Lung (tissue), 11 donors: ENCODE measurements at regions not wholly inside any gene's neighbourhood (a gene's known extent, or its start where the extent isn't known, plus 50 kb on each side); places are given as distances from the start of the nearest gene placed in this dataset.

Source experiments
- ATAC-seq: fragments of 200-7000 bp; cut with Tn5 transposase; one replicate; pipeline ENCODE4 v1.9.1; 2020; ENCODE audit warnings: moderate number of reproducible peaks; ENCODE audit not compliant: insufficient read depth, low FRiP score
- DNase-seq, 3 donors: peaks; one replicate each; pipeline ENCODE4 v3.0.0-alpha.2; 2013 to 2017
- H3K27ac ChIP-seq, 2 donors: one replicate each; pipeline ENCODE4 v1.5.1; 2013; ENCODE audit warnings: mild to moderate bottlenecking in 2 of 2, moderate library complexity in 2 of 2, control low read depth in 1 of 2, inconsistent platforms in 1 of 2, low read depth in 1 of 2, low read length in 1 of 2
- H3K27me3 ChIP-seq, 3 donors: one replicate each; pipeline ENCODE4 v1.5.1; 2013; ENCODE audit warnings: low read length in 2 of 3; ENCODE audit not compliant: control insufficient read depth in 3 of 3, insufficient read depth in 3 of 3
- H3K36me3 ChIP-seq, 4 donors: one replicate each; pipeline ENCODE4 v1.5.1; 2013; ENCODE audit warnings: low read length in 4 of 4, mild to moderate bottlenecking in 1 of 4, moderate library complexity in 1 of 4; ENCODE audit not compliant: control insufficient read depth in 4 of 4, insufficient read depth in 4 of 4
- H3K4me1 ChIP-seq, 5 donors: one replicate each; pipeline ENCODE4 v1.5.1; 2013; ENCODE audit warnings: low read length in 5 of 5, mild to moderate bottlenecking in 2 of 5, moderate library complexity in 1 of 5; ENCODE audit not compliant: control insufficient read depth in 5 of 5, insufficient read depth in 5 of 5
- H3K4me3 ChIP-seq: one replicate; pipeline ENCODE4 v1.5.1; 2013; ENCODE audit warnings: mild to moderate bottlenecking, control low read depth, moderate library complexity
- H3K9ac ChIP-seq, 2 donors: one replicate each; pipeline ENCODE4 v1.5.1; 2013; ENCODE audit warnings: low read length in 2 of 2, control low read depth in 1 of 2; ENCODE audit not compliant: insufficient read depth in 1 of 2
- H3K9me3 ChIP-seq, 4 donors: one replicate each; pipeline ENCODE4 v1.5.1; 2013; ENCODE audit warnings: low read length in 3 of 4, mild to moderate bottlenecking in 1 of 4, moderate library complexity in 1 of 4; ENCODE audit not compliant: control insufficient read depth in 4 of 4, insufficient read depth in 3 of 4
- WGBS, 2 donors: extraction: QIAGEN DNeasy Blood & Tissue Kit; methylation state at CpG; one replicate each; pipeline ENCODE4 v1.1.7; 2013; 5-methylcytosine and 5-hydroxymethylcytosine counted together
- TF ChIP-seq, protein P1 (sequence below): IDR thresholded peaks from 2 replicates; pipeline ENCODE4 v1.5.1; 2012; ENCODE audit warnings: mild to moderate bottlenecking; ENCODE audit errors: control extremely low read depth, extremely low read depth
- donor health status: control.
- donor health status: control.
- donor health status: Bipolar disorder and iron deficiency.
- donor health status: healthy.
- donor health status: DM: yes; HTN: yes; CAD: no.

GRCh38 chr2:136167721-136168475 lies 49.9 kb upstream of the CXCR4 start:
- peaks cover 0 to 3% (median 0%) of the 10 kb centered on the region in 3 donors for H3K27me3 ChIP-seq
- DNase-seq (no peak), ATAC-seq (no peak)
- TF ChIP-seq, protein P1, sequence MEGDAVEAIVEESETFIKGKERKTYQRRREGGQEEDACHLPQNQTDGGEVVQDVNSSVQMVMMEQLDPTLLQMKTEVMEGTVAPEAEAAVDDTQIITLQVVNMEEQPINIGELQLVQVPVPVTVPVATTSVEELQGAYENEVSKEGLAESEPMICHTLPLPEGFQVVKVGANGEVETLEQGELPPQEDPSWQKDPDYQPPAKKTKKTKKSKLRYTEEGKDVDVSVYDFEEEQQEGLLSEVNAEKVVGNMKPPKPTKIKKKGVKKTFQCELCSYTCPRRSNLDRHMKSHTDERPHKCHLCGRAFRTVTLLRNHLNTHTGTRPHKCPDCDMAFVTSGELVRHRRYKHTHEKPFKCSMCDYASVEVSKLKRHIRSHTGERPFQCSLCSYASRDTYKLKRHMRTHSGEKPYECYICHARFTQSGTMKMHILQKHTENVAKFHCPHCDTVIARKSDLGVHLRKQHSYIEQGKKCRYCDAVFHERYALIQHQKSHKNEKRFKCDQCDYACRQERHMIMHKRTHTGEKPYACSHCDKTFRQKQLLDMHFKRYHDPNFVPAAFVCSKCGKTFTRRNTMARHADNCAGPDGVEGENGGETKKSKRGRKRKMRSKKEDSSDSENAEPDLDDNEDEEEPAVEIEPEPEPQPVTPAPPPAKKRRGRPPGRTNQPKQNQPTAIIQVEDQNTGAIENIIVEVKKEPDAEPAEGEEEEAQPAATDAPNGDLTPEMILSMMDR = no peak
- H3K9me3 ChIP-seq = no peaks in the 10 kb centered on the region
- 51 to 60% methylated on average over 8 of the region's 8 CpGs for WGBS, 2 donors
- H3K27ac ChIP-seq = no peak overlapping the region
- no peaks in the 10 kb centered on the region for H3K36me3 ChIP-seq
- H3K4me1 ChIP-seq = peaks cover 0 to 7% (median 0%) of the 10 kb centered on the region in 5 donors
- H3K9ac ChIP-seq = no peak overlapping the region
- no peak overlapping the region for H3K4me3 ChIP-seq
